ENCODE measurements at regions not wholly inside any gene's neighbourhood (a gene's known extent, or its start where the extent isn't known, plus 50 kb on each side); places are given as distances from the start of the nearest gene placed in this dataset.

GRCh38 chr6:113586413-113587077 is 270.6 kb upstream of the MARCKS start:
- intact Hi-C loops (cut with DNase I) = no loop called here
- no peak for DNase-seq

GRCh38 chr6:113587078-113587699 is 270.0 kb upstream of the MARCKS start:
- intact Hi-C loops (cut with DNase I) = no loop called here
- peak in 13 of 42 donors; percentile 6 to 58 (median 22) for DNase-seq

GRCh38 chr6:113588646-113589045 is 268.5 kb upstream of the MARCKS start:
- DNase-seq = no peak
- intact Hi-C loops (cut with DNase I) = no loop called here

- intact Hi-C loops (cut with DNase I) = no loop called here
- no peak for DNase-seq
These were observed 265.0 kb upstream of the MARCKS start for GRCh38 chr6:113591896-113592827.

- intact Hi-C loops (cut with DNase I) = no loop called here
- no peak for DNase-seq
These were observed 262.4 kb upstream of the MARCKS start for GRCh38 chr6:113594726-113595125.

GRCh38 chr6:113595911-113596376 is 261.2 kb upstream of the MARCKS start:
- intact Hi-C loops (cut with DNase I) = no loop called here

GRCh38 chr6:113596387-113597230 is 260.5 kb upstream of the MARCKS start:
- DNase-seq = no peak
- intact Hi-C loops (cut with DNase I) = no loop called here

More at GRCh38 chr6:113595911-113596376, 261.2 kb upstream of the MARCKS start:
- DNase-seq = no peak

- intact Hi-C loops (cut with DNase I) = no loop called here
- no peak for DNase-seq
These were observed 259.9 kb upstream of the MARCKS start for GRCh38 chr6:113597231-113597583.

GRCh38 chr6:113598786-113599185 is 258.4 kb upstream of the MARCKS start:
- DNase-seq = no peak
- intact Hi-C loops (cut with DNase I) = no loop called here

GRCh38 chr6:113599444-113599843 is 257.7 kb upstream of the MARCKS start:
- intact Hi-C loops (cut with DNase I) = no loop called here

GRCh38 chr6:113600551-113601339 is 256.4 kb upstream of the MARCKS start:
- intact Hi-C loops (cut with DNase I) = no loop called here
- no peak for DNase-seq

More at GRCh38 chr6:113599444-113599843, 257.7 kb upstream of the MARCKS start:
- no peak for DNase-seq

- no peak for DNase-seq
- intact Hi-C loops (cut with DNase I) = no loop called here
These were observed 249.2 kb upstream of the MARCKS start for GRCh38 chr6:113607821-113608545.

GRCh38 chr6:113610377-113610988 is 246.7 kb upstream of the MARCKS start:
- DNase-seq = no peak

GRCh38 chr6:113616701-113617274 is 240.4 kb upstream of the MARCKS start:
- no peak for DNase-seq
- intact Hi-C loops (cut with DNase I) = no loop called here

More at GRCh38 chr6:113610377-113610988, 246.7 kb upstream of the MARCKS start:
- intact Hi-C loops (cut with DNase I) = no loop called here

GRCh38 chr6:113619077-113619476 is 238.1 kb upstream of the MARCKS start:
- DNase-seq = no peak
- intact Hi-C loops (cut with DNase I) = no loop called here

- intact Hi-C loops (cut with DNase I) = no loop called here
- DNase-seq = no peak
These were observed 236.8 kb upstream of the MARCKS start for GRCh38 chr6:113620386-113620785.

- DNase-seq = no peak
- intact Hi-C loops (cut with DNase I) = no loop called here
These were observed 234.9 kb upstream of the MARCKS start for GRCh38 chr6:113622254-113622653.
